ENCODE measurements at regions not wholly inside any gene's neighbourhood (a gene's known extent, or its start where the extent isn't known, plus 50 kb on each side); places are given as distances from the start of the nearest gene placed in this dataset.

DNA sequence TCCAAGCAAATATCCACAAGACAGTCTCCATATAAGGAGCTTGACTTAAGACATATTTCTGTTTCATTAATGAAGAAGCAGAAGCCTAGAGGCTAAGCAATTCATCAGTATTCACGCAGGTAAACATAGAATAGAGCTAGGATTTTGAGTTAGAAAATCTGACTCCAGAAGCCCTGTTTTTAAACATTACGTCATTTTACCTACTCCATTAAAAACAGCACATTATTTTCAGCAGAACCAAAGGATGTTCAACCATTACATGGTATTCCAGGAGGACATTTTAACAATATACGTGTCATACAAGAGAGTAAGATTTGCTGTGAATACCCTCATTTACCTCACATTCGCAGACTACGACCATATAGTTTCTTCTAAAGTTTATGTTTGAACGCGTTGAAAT is 403.3 kb upstream of the TRAM1L1 start:
- no peaks in the 10 kb centered on the region for H3K23me2 ChIP-seq (ENCODE audit: insufficient read length, low read depth, low read length, poor library complexity, severe bottlenecking)
- TF ChIP-seq, protein P1, sequence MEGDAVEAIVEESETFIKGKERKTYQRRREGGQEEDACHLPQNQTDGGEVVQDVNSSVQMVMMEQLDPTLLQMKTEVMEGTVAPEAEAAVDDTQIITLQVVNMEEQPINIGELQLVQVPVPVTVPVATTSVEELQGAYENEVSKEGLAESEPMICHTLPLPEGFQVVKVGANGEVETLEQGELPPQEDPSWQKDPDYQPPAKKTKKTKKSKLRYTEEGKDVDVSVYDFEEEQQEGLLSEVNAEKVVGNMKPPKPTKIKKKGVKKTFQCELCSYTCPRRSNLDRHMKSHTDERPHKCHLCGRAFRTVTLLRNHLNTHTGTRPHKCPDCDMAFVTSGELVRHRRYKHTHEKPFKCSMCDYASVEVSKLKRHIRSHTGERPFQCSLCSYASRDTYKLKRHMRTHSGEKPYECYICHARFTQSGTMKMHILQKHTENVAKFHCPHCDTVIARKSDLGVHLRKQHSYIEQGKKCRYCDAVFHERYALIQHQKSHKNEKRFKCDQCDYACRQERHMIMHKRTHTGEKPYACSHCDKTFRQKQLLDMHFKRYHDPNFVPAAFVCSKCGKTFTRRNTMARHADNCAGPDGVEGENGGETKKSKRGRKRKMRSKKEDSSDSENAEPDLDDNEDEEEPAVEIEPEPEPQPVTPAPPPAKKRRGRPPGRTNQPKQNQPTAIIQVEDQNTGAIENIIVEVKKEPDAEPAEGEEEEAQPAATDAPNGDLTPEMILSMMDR (conservative IDR thresholded peaks at IDR 0.05), result no peak
- H4K91ac ChIP-seq (ENCODE audit: insufficient read length, low read depth, low read length), result no peak overlapping the region
- no peak overlapping the region for H2BK5ac ChIP-seq (ENCODE audit: insufficient read length, low read length)
- Mint-ChIP-seq H3K36me3 (ENCODE audit: insufficient read depth in 1 of 3, low read depth in 3 of 3) (no peaks in the 10 kb centered on the region), H3K4me3 (no peak overlapping the region), H3K4me1 (peaks cover 14 to 15% of the 10 kb centered on the region in 2 experiments), H3K27ac (no peak overlapping the region; a peak in 1 of 7 replicates), H3K9me3 (no peaks in the 10 kb centered on the region; a peak in 1 of 5 replicates), H3K27me3 (ENCODE audit: low read depth) (no peaks in the 10 kb centered on the region)
- H3K14ac ChIP-seq (ENCODE audit: insufficient read depth, low read length), result no peak overlapping the region
- no peaks in the 10 kb centered on the region for H3K79me1 ChIP-seq (ENCODE audit: insufficient read depth, low read depth, low read length, poor library complexity, severe bottlenecking)
- H3K9ac ChIP-seq (ENCODE audit: extremely low read depth, insufficient read length, low read length), result no peak overlapping the region
- no peak overlapping the region for H3T11ph ChIP-seq (ENCODE audit: low read length)
- no peak overlapping the region for H2AK5ac ChIP-seq (ENCODE audit: insufficient read length, low read length)
- no peak overlapping the region for H2BK12ac ChIP-seq (ENCODE audit: insufficient read length, low read depth, low read length)
- H3K27me3 ChIP-seq (ENCODE audit: insufficient read depth, low read length), result no peaks in the 10 kb centered on the region
- H3K9me3 ChIP-seq (ENCODE audit: control insufficient read depth, low read depth, low read length), result no peaks in the 10 kb centered on the region
- no peak overlapping the region for H2BK20ac ChIP-seq (ENCODE audit: low read depth, low read length, poor library complexity, severe bottlenecking)
- H3K56ac ChIP-seq (ENCODE audit: insufficient read length, low read depth, low read length), result no peak overlapping the region
- no CpG with 5 or more reads among the region's 7 CpGs for WGBS (ENCODE audit: extremely low coverage, insufficient read length, low lambda C conversion rate)
- H3K18ac ChIP-seq (ENCODE audit: insufficient read length, low read depth, low read length), result no peak overlapping the region
- no peak for DNase-seq
- H3K23ac ChIP-seq (ENCODE audit: insufficient read length, low read depth, low read length), result no peak overlapping the region
- no peaks in the 10 kb centered on the region for H4K20me1 ChIP-seq (ENCODE audit: control insufficient read depth, insufficient read depth, insufficient read length)
- no peak overlapping the region for H4K5ac ChIP-seq (ENCODE audit: insufficient read length, low read depth, low read length)
- no peak overlapping the region for H2BK120ac ChIP-seq (ENCODE audit: low read depth, low read length, poor library complexity, severe bottlenecking)
- no peaks in the 10 kb centered on the region for H3K4me1 ChIP-seq (ENCODE audit: insufficient read depth, low read length)
- no peak overlapping the region for H3K4me2 ChIP-seq (ENCODE audit: insufficient read depth, insufficient read length, low read length)
- no peak overlapping the region for H2BK15ac ChIP-seq (ENCODE audit: low read depth, low read length)
- H2AFZ ChIP-seq (ENCODE audit: low read length), result no peak overlapping the region
- H3K79me2 ChIP-seq (ENCODE audit: insufficient read depth, low read length), result no peaks in the 10 kb centered on the region
- H4K8ac ChIP-seq (replicated peaks; ENCODE audit: insufficient read length, low read depth, low read length), result no peak overlapping the region
- H3K27ac ChIP-seq (ENCODE audit: insufficient read length, low read depth, low read length), result no peak overlapping the region
- H3K4ac ChIP-seq (ENCODE audit: low read depth, low read length), result no peak overlapping the region

Measured in H9 (cell line).